Midbrain (tissue), 1 donor: ENCODE measurements at regions not wholly inside any gene's neighbourhood (a gene's known extent, or its start where the extent isn't known, plus 50 kb on each side); places are given as distances from the start of the nearest gene placed in this dataset.

Experiments used
- DNase-seq: peaks from one replicate; lab custom pipeline; 2025; lab: John Stamatoyannopoulos, UW

DNA sequence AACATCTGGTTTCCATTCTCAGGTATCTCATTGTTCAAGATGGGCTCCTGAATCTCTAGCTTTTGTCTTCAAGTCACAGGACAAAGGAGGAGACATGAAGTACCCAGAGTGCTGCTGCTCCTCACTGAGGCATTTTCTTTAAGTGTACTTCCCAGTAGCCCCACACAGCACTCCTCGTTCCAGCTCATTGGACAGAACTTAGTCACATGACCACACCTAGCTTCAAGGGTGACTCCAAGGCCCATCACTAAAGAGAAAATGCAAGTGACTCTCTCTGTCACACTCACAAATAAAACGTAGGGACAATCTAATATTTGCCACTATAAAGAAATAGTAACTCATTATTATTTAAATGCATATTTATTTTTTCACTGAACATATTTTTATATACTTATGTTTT is 58.3 kb upstream of the NEUROD6 start:
- no peak for DNase-seq

DNA sequence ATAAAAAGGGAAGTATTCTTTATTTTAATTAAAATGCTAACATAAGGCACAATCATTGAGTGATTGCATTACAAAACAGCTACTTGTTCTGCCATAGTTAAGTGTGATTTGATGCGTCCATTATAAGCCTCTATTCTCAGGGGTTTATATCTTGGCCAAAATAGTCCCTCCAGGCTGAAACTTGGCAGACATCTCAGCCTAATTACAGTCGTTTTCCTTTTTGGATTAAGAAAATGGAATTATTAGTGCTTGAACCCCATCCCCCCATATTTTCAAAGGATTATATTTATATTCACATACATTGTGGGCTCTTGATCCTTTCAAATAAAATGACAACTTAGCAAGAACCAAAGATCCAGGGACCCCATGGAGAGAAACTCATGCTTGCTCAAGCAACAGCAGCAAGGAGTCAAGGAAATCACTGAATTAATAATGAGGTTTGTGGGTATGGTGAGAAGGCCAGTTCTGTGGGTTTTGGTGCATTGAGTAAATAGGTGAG is 66.7 kb upstream of the NEUROD6 start:
- no peak for DNase-seq

- no peak for DNase-seq
Measured at GRCh38 chr7:31408140-31408729, 67.7 kb upstream of the NEUROD6 start.

- DNase-seq = no peak
Measured at GRCh38 chr7:31410265-31410664, 69.7 kb upstream of the NEUROD6 start.

GRCh38 chr7:31411416-31411815 is 70.9 kb upstream of the NEUROD6 start:
- DNase-seq = no peak

GRCh38 chr7:31413766-31414165 is 73.2 kb upstream of the NEUROD6 start:
- no peak for DNase-seq

GRCh38 chr7:31416381-31416870 is 75.9 kb upstream of the NEUROD6 start:
- DNase-seq = no peak

DNA sequence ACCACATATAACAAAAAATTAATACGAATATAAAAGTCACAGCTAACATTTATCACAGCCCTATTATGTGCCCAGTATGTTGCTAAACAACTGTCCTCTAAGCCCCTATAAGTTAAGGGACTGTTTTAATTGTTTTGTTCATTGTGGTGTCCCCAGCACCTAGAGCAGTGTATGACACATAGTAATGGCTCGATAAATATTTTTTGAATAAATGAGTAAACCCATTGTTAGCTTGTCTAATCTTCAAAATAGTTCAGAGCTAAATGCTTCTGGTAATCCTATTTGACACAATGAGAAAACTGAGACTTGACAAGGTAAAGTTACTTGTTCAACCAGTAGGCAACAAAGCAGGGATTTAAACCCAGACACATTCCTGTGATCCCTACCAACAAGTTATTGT is 78.4 kb upstream of the NEUROD6 start:
- DNase-seq = no peak

DNA sequence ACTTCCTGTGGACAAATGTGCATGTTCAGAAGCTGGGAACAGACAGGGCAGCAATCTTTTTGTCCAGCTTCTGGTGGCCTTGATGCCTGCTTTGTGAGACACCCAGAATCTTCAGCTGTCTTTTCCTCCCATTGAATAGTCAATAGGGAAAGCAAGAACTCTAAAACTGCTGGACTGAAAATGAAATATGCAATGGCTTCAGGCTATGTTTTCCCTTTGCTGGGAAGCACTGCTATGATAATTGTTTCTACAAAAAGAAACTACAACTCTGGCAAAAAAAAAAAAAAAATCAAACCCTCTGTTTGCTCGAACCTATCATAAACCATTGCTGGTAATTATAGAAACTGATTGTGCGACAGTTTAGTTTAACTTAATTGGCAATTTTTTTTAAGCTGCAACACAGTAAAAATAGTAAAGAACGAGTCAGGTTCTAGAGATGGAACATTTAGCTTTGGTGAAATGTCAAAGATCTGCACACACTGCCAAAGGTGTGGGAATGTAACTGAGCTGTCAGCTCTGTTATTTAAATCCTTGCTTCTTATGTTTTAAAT is 79.1 kb upstream of the NEUROD6 start:
- no peak for DNase-seq

DNA sequence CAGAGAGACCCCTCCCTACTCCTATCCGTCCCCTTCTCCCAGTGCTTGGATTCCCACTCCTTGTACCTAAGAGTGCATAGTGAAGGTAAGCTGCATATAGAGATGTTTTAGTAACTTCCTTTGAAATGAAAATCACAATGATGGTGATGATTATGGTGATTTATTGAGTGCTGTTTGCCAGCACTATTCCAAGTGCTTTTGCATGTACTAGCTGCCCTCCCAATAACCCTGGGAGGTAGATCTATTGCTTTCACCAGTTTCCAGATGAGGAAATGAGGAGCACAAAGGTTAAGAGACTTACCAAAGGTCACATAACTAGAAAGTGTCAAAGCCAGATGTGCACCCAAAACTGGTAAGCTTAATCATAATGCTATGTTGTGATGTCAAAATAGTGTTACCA is 80.4 kb upstream of the NEUROD6 start:
- DNase-seq = no peak

GRCh38 chr7:31421607-31422006 is 81.1 kb upstream of the NEUROD6 start:
- no peak for DNase-seq

- no peak for DNase-seq
Measured at GRCh38 chr7:31423994-31424393, 83.5 kb upstream of the NEUROD6 start.

DNA sequence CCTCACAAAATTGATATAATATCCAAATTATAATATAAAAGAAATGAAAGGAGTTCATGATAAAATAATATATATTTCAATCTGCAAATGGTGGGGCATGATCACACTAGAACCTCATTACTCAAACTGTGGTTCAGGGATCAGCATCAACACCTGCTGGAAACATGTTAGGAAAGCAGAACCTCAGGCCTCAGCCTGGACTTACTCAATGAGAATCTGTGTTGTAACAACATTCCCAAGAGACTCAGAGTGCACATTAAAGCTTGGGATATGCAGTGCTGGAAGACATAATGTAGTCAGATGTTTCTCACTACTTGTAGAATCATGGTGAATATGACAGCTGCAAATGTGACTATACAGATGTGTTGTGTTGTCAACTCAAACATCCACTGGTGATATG is 81.7 kb upstream of the ITPRID1 start:
- DNase-seq = no peak

DNA sequence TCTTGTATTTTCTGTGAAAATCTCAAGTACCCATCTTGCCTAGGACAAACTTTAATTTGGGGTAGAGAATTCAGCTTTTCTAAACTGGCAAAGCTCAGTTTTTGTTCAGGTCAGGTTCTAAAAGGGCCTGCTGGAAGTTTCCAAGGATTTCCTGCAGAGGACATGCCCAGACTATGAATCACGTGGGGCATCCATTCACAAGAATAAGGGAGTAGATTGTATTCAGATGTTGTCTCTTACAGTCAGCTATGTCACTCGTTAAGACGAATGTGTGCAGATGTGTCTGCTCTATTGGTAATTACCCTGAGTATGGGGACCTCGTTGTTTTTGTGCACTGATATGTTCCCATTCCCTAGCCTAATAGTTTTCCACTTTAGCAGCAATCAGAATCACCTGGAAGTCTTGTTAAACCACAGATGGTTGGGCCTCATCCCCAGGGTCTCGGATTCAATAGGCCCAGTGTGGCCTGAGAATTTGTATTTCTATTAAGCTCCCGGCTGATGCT is 81.0 kb upstream of the ITPRID1 start:
- DNase-seq = no peak

DNA sequence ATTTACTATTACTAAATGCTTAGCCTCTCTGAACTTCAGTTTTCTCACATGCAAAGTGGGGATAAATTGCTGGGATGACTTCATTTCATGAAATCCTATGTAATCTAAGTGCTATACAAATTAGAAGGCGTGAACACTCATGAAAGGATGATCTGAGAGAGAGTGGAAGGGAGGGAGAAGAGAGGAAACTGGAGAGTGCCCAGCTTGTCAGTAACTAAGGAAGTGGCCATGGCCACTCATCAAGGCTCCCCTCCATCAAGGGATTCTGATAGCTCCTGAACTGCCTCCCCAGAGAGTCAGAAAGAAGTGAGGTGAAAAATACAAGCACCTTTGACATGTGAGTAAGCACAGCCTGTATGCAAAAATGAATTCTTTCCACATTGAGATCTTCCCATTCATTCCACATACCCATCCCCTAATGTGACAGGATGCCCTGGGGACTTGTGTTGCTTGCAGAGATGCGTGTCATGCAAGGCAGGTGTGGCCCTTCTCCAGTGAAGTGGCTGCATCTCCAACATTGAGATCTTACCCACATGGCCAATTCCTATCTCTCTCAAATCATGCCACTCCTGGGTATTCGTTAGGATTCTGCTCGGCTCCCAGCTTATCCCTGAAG is 76.5 kb upstream of the ITPRID1 start:
- no peak for DNase-seq

GRCh38 chr7:31439165-31439564 is 74.7 kb upstream of the ITPRID1 start:
- no peak for DNase-seq

DNA sequence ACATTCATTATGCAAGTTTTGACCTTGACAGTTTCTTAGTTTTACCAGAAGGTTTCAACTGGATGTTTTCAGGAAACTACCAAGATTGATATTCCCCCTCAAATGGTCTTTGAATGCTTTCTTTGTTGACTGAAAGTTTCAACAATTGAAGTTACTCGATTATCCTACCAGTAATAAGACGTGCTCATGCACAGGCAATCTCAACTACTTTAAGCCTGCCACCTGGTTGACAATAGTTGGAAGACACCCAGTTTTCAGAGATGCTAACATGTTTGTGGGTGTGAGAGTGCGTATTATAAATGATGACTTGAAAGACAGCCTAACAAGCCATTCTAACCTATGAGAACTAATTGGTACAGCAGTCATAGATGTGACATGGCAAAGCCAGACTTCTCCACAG is 73.4 kb upstream of the ITPRID1 start:
- no peak for DNase-seq

GRCh38 chr7:31442626-31443025 is 71.3 kb upstream of the ITPRID1 start:
- no peak for DNase-seq

GRCh38 chr7:31443457-31443856 is 70.4 kb upstream of the ITPRID1 start:
- peak; percentile 71 for DNase-seq

DNA sequence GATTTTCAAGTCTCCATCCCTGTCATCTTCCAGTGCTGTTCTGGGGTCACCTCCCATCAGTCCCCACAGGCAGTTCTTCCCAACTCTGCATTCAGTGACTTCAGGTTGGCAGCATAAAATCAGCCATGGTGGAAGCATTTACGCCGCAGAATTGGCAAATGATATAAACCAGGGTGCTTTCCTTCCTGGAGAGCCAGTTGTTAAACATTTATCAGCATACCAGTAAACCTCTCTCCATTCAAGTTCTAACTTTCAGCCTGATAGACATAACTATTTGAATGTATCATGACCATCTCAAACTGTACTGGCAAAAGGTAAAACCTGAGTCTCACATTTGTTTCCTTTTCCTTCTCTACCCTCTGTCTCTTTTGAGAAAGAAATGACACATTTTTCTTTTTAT is 69.7 kb upstream of the ITPRID1 start:
- no peak for DNase-seq

- no peak for DNase-seq
Measured at GRCh38 chr7:31445686-31446355, 68.1 kb upstream of the ITPRID1 start.

GRCh38 chr7:31448649-31449048 is 65.2 kb upstream of the ITPRID1 start:
- no peak for DNase-seq

DNA sequence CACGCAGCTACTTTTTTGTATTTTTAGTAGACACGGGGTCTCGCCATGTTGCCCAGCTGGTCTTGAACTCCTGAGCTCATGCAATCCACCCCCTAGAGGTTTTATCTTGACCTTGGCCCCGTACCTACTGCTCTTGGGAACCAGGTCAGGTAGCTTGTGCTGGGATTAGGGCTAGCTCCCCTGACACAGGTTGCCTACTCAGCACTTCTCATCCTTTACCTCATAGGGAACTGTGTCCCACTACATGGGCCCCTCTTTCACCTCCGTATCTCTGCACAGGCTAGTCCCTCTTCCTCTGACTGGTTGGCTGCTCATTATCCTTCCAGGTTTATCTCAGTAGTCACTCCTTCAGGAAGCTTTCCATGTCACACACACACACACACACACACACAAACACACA is 58.0 kb upstream of the ITPRID1 start:
- DNase-seq = no peak
